K562 (cell line): ENCODE measurements at regions not wholly inside any gene's neighbourhood (a gene's known extent, or its start where the extent isn't known, plus 50 kb on each side); places are given as distances from the start of the nearest gene placed in this dataset.

ENCODE experiments used
- ATAC-seq: fragments of 200-7000 bp; cut with Tn5 transposase; 3 replicates; pipeline ENCODE4 v1.9.1; 2020; ENCODE audit warnings: moderate library complexity
- BruUV-seq: library from RNA; stranded (reverse); fragments of 400-500 nt; replicated peaks from 2 replicates; lab custom pipeline; 2021; lab: Mats Ljungman, UMichigan
- CTCF ChIA-PET: fragments of 300-600 bp; formaldehyde crosslinking; extraction: SDS; loops from one replicate; lab custom pipeline; 2021; ENCODE audit warnings: low intra/inter-chr PET ratio; lab: Yijun Ruan, JAX
- POLR2A ChIA-PET: fragments of 300-600, 350-650 bp; sonication (Branson Sonifier 250); formaldehyde crosslinking; extraction: SDS; loops from one replicate; lab custom pipeline; 2021; ENCODE audit warnings: antibody characterized with exemption, inconsistent platforms; lab: Yijun Ruan, JAX
- DNase-seq, 4 experiments: peaks; one replicate each; pipeline versions ENCODE4 v3.0.0 to v3.0.0-alpha.2; 2011 to 2018; ENCODE audit warnings: low spot score in 3 of 4, mixed read lengths in 3 of 4; ENCODE audit errors: extremely low read depth in 1 of 4
- FAIRE-seq: peaks from 2 replicates; lab custom pipeline; 2011; peaks lifted over from hg19 to GRCh38; lab: Jason Lieb, UNC
- H2AFZ ChIP-seq: 2 replicates; pipeline ENCODE4 v1.6.0; 2011; ENCODE audit warnings: low read depth, low read length, control low read depth, inconsistent platforms
- H3K27ac ChIP-seq: fragments of 200-600 bp; 3 replicates; pipeline ENCODE4 v1.8.0; 2011; ENCODE audit warnings: low read depth, mild to moderate bottlenecking, control low read depth, inconsistent platforms, low read length, moderate library complexity, mixed read lengths; ENCODE audit errors: extremely low read depth
- H3K27me3 ChIP-seq, 2 experiments: fragments of 300-600 bp in 1 of 2; 2 replicates in 1 of 2; 3 replicates in 1 of 2; pipeline versions ENCODE4 v1.6.0 to v1.8.0; 2011; ENCODE audit warnings: inconsistent platforms in 2 of 2, low read length in 2 of 2, mild to moderate bottlenecking in 1 of 2, mixed read lengths in 1 of 2, moderate library complexity in 1 of 2; ENCODE audit not compliant: control insufficient read depth in 2 of 2, insufficient read depth in 2 of 2
- H3K36me3 ChIP-seq: fragments of 300-600 bp; 3 replicates; pipeline ENCODE4 v1.8.0; 2011; ENCODE audit warnings: mild to moderate bottlenecking, low read length, inconsistent platforms; ENCODE audit not compliant: control insufficient read depth, insufficient read depth
- H3K4me1 ChIP-seq, 2 experiments: fragments of 200-600 bp in 1 of 2; replicated peaks in 1 of 2; 2 replicates in 1 of 2; 3 replicates in 1 of 2; pipeline versions ENCODE4 v1.5.1 to v1.8.0; 2011; ENCODE audit warnings: inconsistent platforms in 2 of 2, low read length in 2 of 2, mild to moderate bottlenecking in 1 of 2, mixed read lengths in 1 of 2, moderate library complexity in 1 of 2; ENCODE audit not compliant: control insufficient read depth in 2 of 2, insufficient read depth in 2 of 2
- H3K4me2 ChIP-seq: 2 replicates; pipeline ENCODE4 v1.6.1; 2011; ENCODE audit warnings: low read length, control low read depth, inconsistent platforms, mixed read lengths; ENCODE audit not compliant: insufficient read depth
- H3K4me3 ChIP-seq: fragments of 200-600 bp; sonication (generic), shearing (Covaris generic); 2 replicates; pipeline ENCODE4 v1.5.1; 2016; ENCODE audit warnings: control low read depth, inconsistent platforms
- H3K79me2 ChIP-seq: fragments of 200-600 bp; 3 replicates; pipeline ENCODE4 v1.8.0; 2011; ENCODE audit warnings: low read length, inconsistent platforms; ENCODE audit not compliant: control insufficient read depth, insufficient read depth
- H3K9ac ChIP-seq, 2 experiments: 2 replicates each; pipeline versions ENCODE4 v1.6.0 to v1.6.1; 2011; ENCODE audit warnings: low read depth in 2 of 2, low read length in 2 of 2, control low read depth in 1 of 2, inconsistent platforms in 1 of 2, mild to moderate bottlenecking in 1 of 2, mixed read lengths in 1 of 2; ENCODE audit not compliant: insufficient read depth in 1 of 2
- H3K9me1 ChIP-seq: one replicate; pipeline ENCODE4 v1.6.0; 2011; ENCODE audit warnings: inconsistent platforms, mild to moderate bottlenecking, low read length, moderate library complexity; ENCODE audit not compliant: control insufficient read depth, insufficient read depth
- H3K9me3 ChIP-seq: replicated peaks from 2 replicates; pipeline ENCODE4 v1.5.1; 2011; ENCODE audit warnings: low read depth, low read length, inconsistent platforms; ENCODE audit not compliant: control insufficient read depth, insufficient read depth
- H4K20me1 ChIP-seq: replicated peaks from 2 replicates; pipeline ENCODE4 v1.6.1; 2011; ENCODE audit warnings: low read length, inconsistent platforms, mixed read lengths; ENCODE audit not compliant: control insufficient read depth, insufficient read depth
- DNMT1 ChIP-seq: fragments of 450-650 bp; IDR thresholded peaks from 2 replicates; pipeline ENCODE4 v1.6.1; 2016; ENCODE audit warnings: antibody characterized with exemption, mild to moderate bottlenecking
- GATAD2A ChIP-seq: fragments of 450-650 bp; IDR thresholded peaks from 2 replicates; pipeline ENCODE4 v1.6.1; 2017
- NR2C2 ChIP-seq, 2 experiments: fragments of 200-800 bp in 1 of 2; sonication (Bioruptor generic) in 1 of 2; sonication (generic) in 1 of 2; formaldehyde crosslinking in 1 of 2; IDR thresholded peaks; 2 replicates each; pipeline versions ENCODE4 v1.6.1 to v1.8.0; 2016 to 2022; ENCODE audit warnings: mild to moderate bottlenecking in 1 of 2, missing compliant biosample characterization in 1 of 2, missing genetic modification characterization in 1 of 2, missing genetic modification reagents in 1 of 2
- OTX1 ChIP-seq: fragments of 450-650 bp; formaldehyde crosslinking; IDR thresholded peaks from 2 replicates; pipeline ENCODE4 v1.4.0; 2022; ENCODE audit warnings: mild to moderate bottlenecking
- YY1 ChIP-seq, 3 experiments: IDR thresholded peaks; 2 replicates each; pipeline ENCODE4 v1.6.1; 2011; ENCODE audit warnings: low read length in 2 of 3, mild to moderate bottlenecking in 2 of 3, moderate library complexity in 2 of 3, borderline replicate concordance in 1 of 3, control low read depth in 1 of 3, low read depth in 1 of 3; ENCODE audit not compliant: insufficient read depth in 3 of 3, insufficient replicate concordance in 2 of 3, control insufficient read depth in 1 of 3, insufficient read length in 1 of 3; ENCODE audit errors: extremely low read depth in 1 of 3
- ZSCAN32 ChIP-seq: fragments of 450-650 bp; formaldehyde crosslinking; IDR thresholded peaks from 2 replicates; pipeline ENCODE4 v1.4.0; 2020; ENCODE audit warnings: mild to moderate bottlenecking, moderate library complexity
- in situ Hi-C: fragments of 300-500 bp; cut with MboI; formaldehyde crosslinking; loops from 4 replicates; pipeline ENCODE4 v1.15.0; 2018; ENCODE audit warnings: inconsistent platforms, mixed read lengths
- intact Hi-C: fragments of 100-400 bp; cut with micrococcal nuclease; formaldehyde crosslinking; loops from 2 replicates; pipeline ENCODE4 v1.14.2; 2022
- TF ChIP-seq, protein P1 (sequence below): sonication (generic); formaldehyde crosslinking; IDR thresholded peaks from 2 replicates; pipeline ENCODE4 v1.8.1; 2023; ENCODE audit warnings: mild to moderate bottlenecking, missing genetic modification reagents, moderate library complexity
- TF ChIP-seq, protein P2 (sequence below), 2 experiments: fragments of 450-650 bp; formaldehyde crosslinking in 1 of 2; IDR thresholded peaks; 2 replicates each; pipeline versions ENCODE4 v1.4.0 to v1.6.1; 2014 to 2020; ENCODE audit warnings: mild to moderate bottlenecking in 2 of 2, borderline replicate concordance in 1 of 2, low read depth in 1 of 2
- TF ChIP-seq, protein P3 (sequence below): fragments of 150-350 bp; conservative IDR thresholded peaks from 2 replicates; pipeline ENCODE4 v1.6.1; 2014; ENCODE audit warnings: low read length

DNA sequence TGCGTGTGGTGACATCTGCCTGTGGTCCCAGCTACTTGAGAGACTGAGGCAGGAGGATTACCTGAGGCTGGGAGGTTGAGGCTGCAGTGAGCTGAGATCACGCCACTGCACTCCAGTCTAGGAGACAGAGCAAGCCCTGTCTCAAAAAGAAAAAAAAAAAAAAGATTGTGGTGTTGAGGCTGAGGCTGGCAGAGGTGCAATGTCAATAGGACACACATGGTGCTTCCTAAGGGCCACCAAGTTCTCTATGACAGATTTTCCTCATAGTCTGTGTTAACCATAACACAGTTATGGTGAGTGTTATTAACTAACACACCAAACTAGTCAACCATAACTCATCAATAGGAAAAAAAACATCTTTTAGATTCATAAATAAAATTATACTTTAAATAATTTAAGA, 494.4 kb downstream of the TMX3 start (continued):
- TF ChIP-seq, protein P1, sequence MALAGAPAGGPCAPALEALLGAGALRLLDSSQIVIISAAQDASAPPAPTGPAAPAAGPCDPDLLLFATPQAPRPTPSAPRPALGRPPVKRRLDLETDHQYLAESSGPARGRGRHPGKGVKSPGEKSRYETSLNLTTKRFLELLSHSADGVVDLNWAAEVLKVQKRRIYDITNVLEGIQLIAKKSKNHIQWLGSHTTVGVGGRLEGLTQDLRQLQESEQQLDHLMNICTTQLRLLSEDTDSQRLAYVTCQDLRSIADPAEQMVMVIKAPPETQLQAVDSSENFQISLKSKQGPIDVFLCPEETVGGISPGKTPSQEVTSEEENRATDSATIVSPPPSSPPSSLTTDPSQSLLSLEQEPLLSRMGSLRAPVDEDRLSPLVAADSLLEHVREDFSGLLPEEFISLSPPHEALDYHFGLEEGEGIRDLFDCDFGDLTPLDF (CRISPR knock-in tag): no peak
- TF ChIP-seq NR2C2 (CRISPR knock-in tag; IDR thresholded peaks at IDR 0.05) (no peak), NR2C2 (tag; IDR thresholded peaks at IDR 0.05) (no peak), DNMT1 (no peak), ZSCAN32 (no peak), GATAD2A (no peak), YY1 (IDR thresholded peaks at IDR 0.05; ENCODE audit: borderline replicate concordance in 1 of 3, control insufficient read depth in 1 of 3, extremely low read depth in 1 of 3, insufficient read depth in 3 of 3, insufficient read length in 1 of 3, insufficient replicate concordance in 2 of 3, low read depth in 1 of 3, low read length in 2 of 3) (no peak), OTX1 (CRISPR knock-in tag) (no peak)

DNA sequence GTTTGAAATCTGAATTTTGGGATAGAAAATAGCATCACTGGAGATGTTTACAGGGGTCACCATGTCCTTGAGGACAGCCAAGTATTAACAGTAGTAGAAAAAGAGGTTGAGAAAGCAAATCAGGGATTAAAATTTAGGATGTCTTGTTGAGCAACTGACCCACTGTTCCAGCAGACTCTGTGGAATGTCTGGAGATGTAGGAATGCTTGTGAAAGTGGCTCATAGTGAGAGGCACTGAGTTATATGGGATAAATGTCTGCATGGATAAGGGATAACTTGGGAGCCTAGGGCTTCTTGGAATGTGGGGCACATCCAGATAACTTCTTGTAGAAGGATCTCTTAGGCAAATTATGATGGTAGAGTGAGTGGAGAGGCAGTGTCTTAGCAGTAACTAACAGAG, 495.0 kb downstream of the TMX3 start:
- Histone ChIP-seq H3K4me3 (no peak overlapping the region), H2AFZ (no peak overlapping the region), H3K27me3 (no peaks in the 10 kb centered on the region), H3K79me2 (no peaks in the 10 kb centered on the region), H3K9me3 (no peaks in the 10 kb centered on the region), H3K9ac (no peak overlapping the region), H3K4me1 (no peaks in the 10 kb centered on the region), H4K20me1 (no peaks in the 10 kb centered on the region), H3K4me2 (no peak overlapping the region), H3K27ac (no peak overlapping the region), H3K36me3 (no peaks in the 10 kb centered on the region), H3K9me1 (no peaks in the 10 kb centered on the region)
- no TSS peak for BruUV-seq
- no peak for DNase-seq
- no peak for ATAC-seq
- in situ Hi-C loops: no loop called here
- intact Hi-C loops: no loop called here
- POLR2A ChIA-PET: no interaction called here
- CTCF ChIA-PET: no interaction called here
- no peak for FAIRE-seq
- TF ChIP-seq, protein P2, sequence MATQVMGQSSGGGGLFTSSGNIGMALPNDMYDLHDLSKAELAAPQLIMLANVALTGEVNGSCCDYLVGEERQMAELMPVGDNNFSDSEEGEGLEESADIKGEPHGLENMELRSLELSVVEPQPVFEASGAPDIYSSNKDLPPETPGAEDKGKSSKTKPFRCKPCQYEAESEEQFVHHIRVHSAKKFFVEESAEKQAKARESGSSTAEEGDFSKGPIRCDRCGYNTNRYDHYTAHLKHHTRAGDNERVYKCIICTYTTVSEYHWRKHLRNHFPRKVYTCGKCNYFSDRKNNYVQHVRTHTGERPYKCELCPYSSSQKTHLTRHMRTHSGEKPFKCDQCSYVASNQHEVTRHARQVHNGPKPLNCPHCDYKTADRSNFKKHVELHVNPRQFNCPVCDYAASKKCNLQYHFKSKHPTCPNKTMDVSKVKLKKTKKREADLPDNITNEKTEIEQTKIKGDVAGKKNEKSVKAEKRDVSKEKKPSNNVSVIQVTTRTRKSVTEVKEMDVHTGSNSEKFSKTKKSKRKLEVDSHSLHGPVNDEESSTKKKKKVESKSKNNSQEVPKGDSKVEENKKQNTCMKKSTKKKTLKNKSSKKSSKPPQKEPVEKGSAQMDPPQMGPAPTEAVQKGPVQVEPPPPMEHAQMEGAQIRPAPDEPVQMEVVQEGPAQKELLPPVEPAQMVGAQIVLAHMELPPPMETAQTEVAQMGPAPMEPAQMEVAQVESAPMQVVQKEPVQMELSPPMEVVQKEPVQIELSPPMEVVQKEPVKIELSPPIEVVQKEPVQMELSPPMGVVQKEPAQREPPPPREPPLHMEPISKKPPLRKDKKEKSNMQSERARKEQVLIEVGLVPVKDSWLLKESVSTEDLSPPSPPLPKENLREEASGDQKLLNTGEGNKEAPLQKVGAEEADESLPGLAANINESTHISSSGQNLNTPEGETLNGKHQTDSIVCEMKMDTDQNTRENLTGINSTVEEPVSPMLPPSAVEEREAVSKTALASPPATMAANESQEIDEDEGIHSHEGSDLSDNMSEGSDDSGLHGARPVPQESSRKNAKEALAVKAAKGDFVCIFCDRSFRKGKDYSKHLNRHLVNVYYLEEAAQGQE (IDR thresholded peaks at IDR 0.05; ENCODE audit: borderline replicate concordance): no peak
- TF ChIP-seq, protein P2 (CRISPR knock-in tag; IDR thresholded peaks at IDR 0.05; ENCODE audit: low read depth): no peak
- TF ChIP-seq, protein P3, sequence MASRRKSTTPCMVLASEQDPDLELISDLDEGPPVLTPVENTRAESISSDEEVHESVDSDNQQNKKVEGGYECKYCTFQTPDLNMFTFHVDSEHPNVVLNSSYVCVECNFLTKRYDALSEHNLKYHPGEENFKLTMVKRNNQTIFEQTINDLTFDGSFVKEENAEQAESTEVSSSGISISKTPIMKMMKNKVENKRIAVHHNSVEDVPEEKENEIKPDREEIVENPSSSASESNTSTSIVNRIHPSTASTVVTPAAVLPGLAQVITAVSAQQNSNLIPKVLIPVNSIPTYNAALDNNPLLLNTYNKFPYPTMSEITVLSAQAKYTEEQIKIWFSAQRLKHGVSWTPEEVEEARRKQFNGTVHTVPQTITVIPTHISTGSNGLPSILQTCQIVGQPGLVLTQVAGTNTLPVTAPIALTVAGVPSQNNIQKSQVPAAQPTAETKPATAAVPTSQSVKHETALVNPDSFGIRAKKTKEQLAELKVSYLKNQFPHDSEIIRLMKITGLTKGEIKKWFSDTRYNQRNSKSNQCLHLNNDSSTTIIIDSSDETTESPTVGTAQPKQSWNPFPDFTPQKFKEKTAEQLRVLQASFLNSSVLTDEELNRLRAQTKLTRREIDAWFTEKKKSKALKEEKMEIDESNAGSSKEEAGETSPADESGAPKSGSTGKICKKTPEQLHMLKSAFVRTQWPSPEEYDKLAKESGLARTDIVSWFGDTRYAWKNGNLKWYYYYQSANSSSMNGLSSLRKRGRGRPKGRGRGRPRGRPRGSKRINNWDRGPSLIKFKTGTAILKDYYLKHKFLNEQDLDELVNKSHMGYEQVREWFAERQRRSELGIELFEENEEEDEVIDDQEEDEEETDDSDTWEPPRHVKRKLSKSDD: no peak
